NCI-H748 (cell line): ENCODE measurements at regions not wholly inside any gene's neighbourhood (a gene's known extent, or its start where the extent isn't known, plus 50 kb on each side); places are given as distances from the start of the nearest gene placed in this dataset.

Experiments used
- DNase-seq: peaks from one replicate; lab custom pipeline; 2025; ENCODE audit not compliant: unreplicated experiment; lab: John Stamatoyannopoulos, UW

DNA sequence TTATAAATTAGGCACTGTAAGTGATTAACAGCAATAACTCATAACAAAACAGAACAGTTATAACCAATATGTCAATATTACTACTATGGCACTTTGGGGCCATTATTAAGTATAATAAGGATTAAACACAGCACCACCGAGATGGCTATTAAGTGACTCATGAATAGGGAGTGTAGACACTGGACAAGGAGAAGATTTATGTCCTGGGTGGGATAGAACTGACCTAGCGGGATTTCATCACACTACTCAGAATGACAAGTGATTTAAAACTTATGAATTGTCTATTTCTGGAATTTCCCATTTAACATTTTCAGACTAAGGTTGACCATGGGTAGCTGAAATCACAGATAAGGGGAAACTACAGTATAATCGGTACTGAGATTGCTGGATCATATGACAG, 79.0 kb upstream of the SLC7A1 start:
- no peak for DNase-seq

DNA sequence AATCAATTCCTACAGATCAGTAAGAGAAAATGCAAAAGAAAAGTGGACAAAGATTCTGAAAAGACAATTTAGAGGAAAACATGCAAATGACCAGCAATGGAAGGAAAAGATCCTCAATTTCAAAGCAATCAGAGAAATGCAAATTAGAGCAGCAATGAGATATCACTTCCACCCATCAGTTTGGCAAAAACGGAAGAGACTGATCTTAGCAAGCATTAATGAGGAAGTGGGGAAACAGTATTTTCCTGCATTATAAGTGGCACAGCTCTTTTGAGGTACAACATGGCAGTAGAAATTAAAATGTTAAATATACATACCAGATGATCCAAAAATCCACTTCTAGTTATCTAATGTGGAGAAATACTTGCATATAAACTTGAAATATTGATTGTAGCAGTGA, 69.1 kb upstream of the SLC7A1 start:
- DNase-seq: no peak

DNA sequence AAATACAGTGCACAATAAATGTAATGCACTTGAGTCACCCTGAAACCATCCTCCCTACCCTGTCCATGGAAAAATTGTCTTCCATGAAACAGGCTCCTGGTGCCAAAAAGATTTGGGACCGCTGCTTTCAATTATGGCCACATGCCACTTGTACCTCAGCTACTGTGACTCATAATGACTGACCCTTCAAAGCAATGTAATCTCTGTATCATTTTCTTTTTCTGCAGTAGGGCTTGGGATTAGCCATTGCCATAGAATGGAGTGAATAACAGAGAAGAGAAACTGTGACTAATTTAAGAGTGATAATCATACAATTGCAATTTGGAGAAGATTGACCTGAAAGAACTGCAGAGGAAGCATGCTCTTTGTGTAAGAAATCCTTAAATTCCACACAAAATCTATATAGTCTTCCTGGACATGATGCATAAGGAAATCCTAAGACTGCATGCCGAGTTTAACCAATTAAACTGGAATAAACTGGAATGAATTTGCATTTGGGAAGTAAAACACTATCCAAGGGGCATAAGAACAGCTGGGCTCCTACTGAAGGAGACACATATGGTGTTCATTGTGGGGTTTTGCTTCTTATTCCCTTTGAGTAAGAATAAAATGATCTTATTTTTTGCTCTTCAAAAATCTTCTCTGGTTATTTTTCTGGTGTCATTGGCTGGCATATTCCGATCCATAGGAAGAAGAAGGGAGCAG, 59.5 kb upstream of the SLC7A1 start:
- DNase-seq: no peak

DNA sequence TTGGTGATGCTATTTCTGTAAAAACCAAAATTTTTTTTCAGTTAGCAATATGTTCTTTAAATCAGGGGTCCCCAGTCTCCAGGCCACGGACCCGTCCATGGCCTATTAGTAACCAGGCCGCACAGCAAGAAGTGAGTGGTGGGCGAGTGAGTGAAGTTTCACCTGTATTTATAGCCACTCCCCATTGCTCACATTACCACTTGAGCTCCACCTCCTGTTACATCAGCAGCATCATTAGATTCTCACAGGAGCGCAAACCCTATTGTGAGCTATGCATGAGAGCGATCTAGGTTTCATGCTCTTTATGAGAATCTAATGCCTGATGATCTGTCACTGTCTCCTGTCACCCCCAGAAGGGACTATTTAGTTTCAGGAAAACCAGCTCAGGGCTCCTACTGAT, 58.9 kb upstream of the SLC7A1 start:
- no peak for DNase-seq

DNA sequence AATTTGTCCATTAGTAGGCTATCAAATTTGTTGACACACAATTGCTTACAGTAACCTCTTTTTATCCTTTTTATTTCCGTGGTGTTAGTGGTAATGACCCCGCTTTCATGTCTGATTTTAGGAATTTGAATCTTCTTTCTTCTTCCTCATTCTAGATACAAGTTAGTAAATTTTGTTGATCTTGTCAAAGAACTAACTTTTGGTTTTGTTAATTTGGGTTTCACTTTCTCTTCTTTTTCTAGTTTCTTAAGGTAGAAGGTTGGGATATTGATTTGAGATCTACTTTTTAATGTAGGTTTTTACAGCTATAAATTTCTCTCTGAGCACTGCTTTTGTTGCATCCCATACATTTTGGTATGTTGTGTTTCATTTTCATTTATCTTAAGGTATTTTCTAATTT, 53.3 kb upstream of the SLC7A1 start:
- DNase-seq: no peak
